Thyroid gland (tissue), 4 donors: ENCODE measurements at regions not wholly inside any gene's neighbourhood (a gene's known extent, or its start where the extent isn't known, plus 50 kb on each side); places are given as distances from the start of the nearest gene placed in this dataset.
A peak's percentile ranks its signal among the peaks of the same experiment; 100 is the strongest.
"Not testable (repeated sequence)": the region's sequence is repeated elsewhere in the genome, so short reads cannot be mapped to it uniquely, and the experiment has no call there.

Source experiments
- DNase-seq, 2 donors: peaks; one replicate each; pipeline ENCODE4 v3.0.0-alpha.2; 2019
- H3K27ac ChIP-seq, 3 donors: fragments of 200-600 bp; sonication (generic); 1 replicate in 2 of 3; 2 replicates in 1 of 3; pipeline ENCODE4 v1.5.1; 2016 to 2019; ENCODE audit warnings: mild to moderate bottlenecking in 1 of 3, moderate library complexity in 1 of 3
- H3K27me3 ChIP-seq: fragments of 200-600 bp; sonication (generic); one replicate; pipeline ENCODE4 v1.5.1; 2019
- H3K36me3 ChIP-seq, 2 donors: fragments of 200-600 bp; sonication (generic); one replicate each; pipeline ENCODE4 v1.5.1; 2016 to 2019
- H3K4me1 ChIP-seq, 2 donors: fragments of 200-600 bp; sonication (generic); one replicate each; pipeline ENCODE4 v1.5.1; 2017 to 2019
- H3K4me3 ChIP-seq, 3 donors: fragments of 200-600 bp; sonication (generic); replicated peaks in 1 of 3; 1 replicate in 2 of 3; 2 replicates in 1 of 3; pipeline ENCODE4 v1.5.1; 2016; ENCODE audit warnings: mild to moderate bottlenecking in 1 of 3
- H3K9me3 ChIP-seq: fragments of 200-600 bp; sonication (generic); one replicate; pipeline ENCODE4 v1.5.1; 2017
- CTCF ChIP-seq, 6 experiments: fragments of 200-600 bp in 3 of 6; fragments of 450-650 bp in 3 of 6; sonication (generic) in 3 of 6; IDR thresholded peaks; one replicate each; pipeline ENCODE4 v1.5.1; 2016 to 2019; ENCODE audit warnings: antibody characterized with exemption in 6 of 6, mild to moderate bottlenecking in 2 of 6, inconsistent platforms in 1 of 6, moderate library complexity in 1 of 6
- POLR2A ChIP-seq, 2 donors: fragments of 450-650 bp; IDR thresholded peaks; one replicate each; pipeline ENCODE4 v1.6.1; 2017; ENCODE audit warnings: antibody characterized with exemption in 2 of 2, mild to moderate bottlenecking in 2 of 2, moderate library complexity in 1 of 2
- WGBS, 2 donors: methylation state at CpG; one replicate each; pipeline ENCODE4 v1.1.5; 2017; 5-methylcytosine and 5-hydroxymethylcytosine counted together
- intact Hi-C: fragments of 100-400 bp; cut with DNase I; formaldehyde crosslinking; loops from one replicate; pipeline ENCODE4 v1.15.1; 2023

- Histone ChIP-seq H3K27me3 (no peaks in the 10 kb centered on the region), H3K36me3 (no peaks in the 10 kb centered on the region), H3K9me3 (no peaks in the 10 kb centered on the region), H3K4me1 (no peaks in the 10 kb centered on the region), H3K4me3 (no peak overlapping the region), H3K27ac (no peak overlapping the region)
- no peak for TF ChIP-seq POLR2A (IDR thresholded peaks at IDR 0.05)
- no peak for TF ChIP-seq CTCF (IDR thresholded peaks at IDR 0.05)
- no peak for DNase-seq
- WGBS, 2 donors = 87 to 90% methylated on average over 1 of the region's 1 CpG
- intact Hi-C loops = no loop called here
These were observed 223.6 kb upstream of the DEPDC1 start for GRCh38 chr1:68720476-68720875.

GRCh38 chr1:68723791-68724190, 226.9 kb upstream of the DEPDC1 start:
- 91 to 96% methylated on average over 1 of the region's 1 CpG for whole genome bisulfite sequencing, 2 donors
- intact Hi-C loops = no loop called here
- Histone ChIP-seq H3K4me1 (no peaks in the 10 kb centered on the region), H3K27ac (no peak overlapping the region), H3K4me3 (no peak overlapping the region), H3K9me3 (no peaks in the 10 kb centered on the region), H3K36me3 (no peaks in the 10 kb centered on the region), H3K27me3 (no peaks in the 10 kb centered on the region)
- DNase-seq = no peak
- TF ChIP-seq CTCF (IDR thresholded peaks at IDR 0.05) (no peak), POLR2A (IDR thresholded peaks at IDR 0.05) (no peak)

- Histone ChIP-seq H3K27me3 (no peaks in the 10 kb centered on the region), H3K27ac (no peak overlapping the region), H3K4me1 (no peaks in the 10 kb centered on the region), H3K4me3 (no peak overlapping the region), H3K9me3 (no peaks in the 10 kb centered on the region), H3K36me3 (no peaks in the 10 kb centered on the region)
- DNase-seq = peak; percentile 47 to 68
- intact Hi-C loops = no loop called here
- TF ChIP-seq POLR2A (IDR thresholded peaks at IDR 0.05) = no peak
- no peak for TF ChIP-seq CTCF (IDR thresholded peaks at IDR 0.05)
- 29 to 52% methylated on average over 2 of the region's 2 CpGs for WGBS, 2 donors
These were observed 228.3 kb upstream of the DEPDC1 start for GRCh38 chr1:68725001-68725752.

- H3K27ac ChIP-seq, H3K9me3 ChIP-seq, H3K36me3 ChIP-seq, H3K4me3 ChIP-seq, H3K27me3 ChIP-seq, DNase-seq, intact Hi-C loops, H3K4me1 ChIP-seq: not testable (repeated sequence)
- 68% methylated on average over 9 of the region's 19 CpGs; no CpG with 5 or more reads in 1 of the 2 donors for WGBS, 2 donors
These were observed 242.6 kb upstream of the DEPDC1 start for GRCh38 chr1:68739486-68739885.

- Histone ChIP-seq H3K9me3 (no peaks in the 10 kb centered on the region), H3K27me3 (no peaks in the 10 kb centered on the region), H3K4me3 (no peak overlapping the region), H3K36me3 (no peaks in the 10 kb centered on the region), H3K27ac (no peak overlapping the region), H3K4me1 (no peaks in the 10 kb centered on the region)
- 56 to 59% methylated on average over 2 of the region's 2 CpGs for WGBS, 2 donors
- intact Hi-C loops = no loop called here
- no peak for TF ChIP-seq CTCF (IDR thresholded peaks at IDR 0.05)
- no peak for TF ChIP-seq POLR2A (IDR thresholded peaks at IDR 0.05)
- no peak for DNase-seq
These were observed 248.1 kb upstream of the DEPDC1 start for GRCh38 chr1:68745011-68745410.
